RWPE1 (cell line): ENCODE measurements at regions not wholly inside any gene's neighbourhood (a gene's known extent, or its start where the extent isn't known, plus 50 kb on each side); places are given as distances from the start of the nearest gene placed in this dataset.

ENCODE experiments used
- CTCF ChIA-PET: fragments of 350-600 bp; sonication (Branson Sonifier 250); formaldehyde crosslinking; extraction: SDS; loops from one replicate; lab custom pipeline; 2021; lab: Yijun Ruan, JAX
- POLR2A ChIA-PET: fragments of 400-600 bp; formaldehyde crosslinking; extraction: SDS; loops from one replicate; lab custom pipeline; 2020; ENCODE audit warnings: antibody characterized with exemption; ENCODE audit not compliant: low non-redundant PET; lab: Yijun Ruan, JAX
- DNase-seq: peaks from one replicate; pipeline ENCODE4 v3.0.0; 2012; ENCODE audit warnings: low spot score
- H3K27ac ChIP-seq: fragments of 450-650 bp; 2 replicates; pipeline ENCODE4 v1.5.1; 2017
- TF ChIP-seq, protein P1 (sequence below): fragments of 450-650 bp; conservative IDR thresholded peaks from 2 replicates; pipeline ENCODE4 v1.5.1; 2017; ENCODE audit warnings: low read depth, mild to moderate bottlenecking

DNA sequence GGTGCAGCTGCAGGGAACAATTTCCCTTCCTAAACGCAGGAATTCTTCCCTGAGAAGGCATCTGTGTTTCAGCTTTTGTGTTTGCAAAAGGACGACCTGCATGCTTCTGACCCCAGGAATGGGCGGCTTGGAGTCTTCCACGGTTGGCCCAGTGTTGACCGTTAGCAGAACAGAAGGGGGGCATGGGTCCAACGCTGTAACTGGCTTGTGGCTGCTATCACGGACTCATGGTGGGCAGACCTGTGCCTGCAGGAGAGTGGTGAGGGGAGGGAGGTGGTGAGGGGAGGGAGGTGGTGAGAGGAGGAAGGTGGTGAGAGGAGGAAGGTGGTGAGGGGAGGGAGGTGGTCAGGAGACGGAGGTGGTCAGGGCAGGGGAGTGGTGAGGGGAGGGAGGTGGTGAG lies 388.6 kb upstream of the IRX4 start:
- TF ChIP-seq, protein P1, sequence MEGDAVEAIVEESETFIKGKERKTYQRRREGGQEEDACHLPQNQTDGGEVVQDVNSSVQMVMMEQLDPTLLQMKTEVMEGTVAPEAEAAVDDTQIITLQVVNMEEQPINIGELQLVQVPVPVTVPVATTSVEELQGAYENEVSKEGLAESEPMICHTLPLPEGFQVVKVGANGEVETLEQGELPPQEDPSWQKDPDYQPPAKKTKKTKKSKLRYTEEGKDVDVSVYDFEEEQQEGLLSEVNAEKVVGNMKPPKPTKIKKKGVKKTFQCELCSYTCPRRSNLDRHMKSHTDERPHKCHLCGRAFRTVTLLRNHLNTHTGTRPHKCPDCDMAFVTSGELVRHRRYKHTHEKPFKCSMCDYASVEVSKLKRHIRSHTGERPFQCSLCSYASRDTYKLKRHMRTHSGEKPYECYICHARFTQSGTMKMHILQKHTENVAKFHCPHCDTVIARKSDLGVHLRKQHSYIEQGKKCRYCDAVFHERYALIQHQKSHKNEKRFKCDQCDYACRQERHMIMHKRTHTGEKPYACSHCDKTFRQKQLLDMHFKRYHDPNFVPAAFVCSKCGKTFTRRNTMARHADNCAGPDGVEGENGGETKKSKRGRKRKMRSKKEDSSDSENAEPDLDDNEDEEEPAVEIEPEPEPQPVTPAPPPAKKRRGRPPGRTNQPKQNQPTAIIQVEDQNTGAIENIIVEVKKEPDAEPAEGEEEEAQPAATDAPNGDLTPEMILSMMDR = no peak
- ChIA-PET POLR2A (no interaction called here), CTCF (interaction anchor here (0.6 kb wide), 1 partner anchor 1663 kb away, joined by 3 read pairs; no protein-coding TSS in a partner anchor)
- DNase-seq = no peak
- no peak overlapping the region for H3K27ac ChIP-seq

DNA sequence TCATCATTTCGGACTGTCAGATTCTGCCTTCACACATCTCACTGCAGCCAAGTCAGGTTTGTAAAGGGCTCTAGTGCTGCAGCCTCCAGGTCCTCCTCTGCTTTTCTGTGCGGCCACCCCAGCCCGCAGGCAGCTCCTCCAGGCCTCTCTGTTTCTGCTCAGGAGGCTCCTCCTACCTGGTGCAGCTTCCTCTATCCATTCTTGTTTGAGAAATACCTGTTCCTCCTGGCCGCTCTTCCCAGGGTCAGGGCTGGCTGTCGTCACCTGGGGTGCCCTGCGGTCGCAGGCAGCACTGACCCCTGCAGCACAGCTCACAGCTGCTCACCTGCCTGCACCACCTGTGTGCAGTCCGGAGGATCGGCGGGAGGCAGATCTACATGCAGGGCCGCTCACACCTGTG lies 387.7 kb upstream of the IRX4 start:
- H3K27ac ChIP-seq = no peak overlapping the region
- POLR2A ChIA-PET = no interaction called here
- TF ChIP-seq, protein P1 = no peak
- CTCF ChIA-PET = interaction anchor here (0.6 kb wide), 1 partner anchor 1663 kb away, joined by 3 read pairs; no protein-coding TSS in a partner anchor
- DNase-seq = no peak

DNA sequence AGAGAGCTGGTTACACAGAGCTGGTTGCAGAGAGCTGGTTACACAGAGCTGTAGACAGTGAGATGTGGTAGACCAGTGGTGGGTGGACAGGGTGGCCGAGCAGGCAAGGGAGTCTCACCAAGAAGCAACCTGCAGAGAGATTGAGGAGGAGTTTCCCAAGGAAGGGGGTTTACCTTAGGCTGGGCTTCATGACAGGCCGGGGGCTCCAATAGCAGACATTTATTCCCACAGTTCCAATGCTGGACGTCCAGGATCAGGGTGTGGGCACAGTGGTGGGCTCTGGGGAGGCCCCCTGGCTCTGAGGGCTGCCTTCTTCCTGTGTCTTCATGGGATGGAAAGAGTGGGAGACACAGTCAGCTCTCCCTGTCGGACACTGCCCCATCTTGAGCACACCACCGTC lies 386.9 kb upstream of the IRX4 start:
- no peak for DNase-seq
- H3K27ac ChIP-seq = no peak overlapping the region
- ChIA-PET POLR2A (no interaction called here), CTCF (no interaction called here)
- TF ChIP-seq, protein P1 = no peak

DNA sequence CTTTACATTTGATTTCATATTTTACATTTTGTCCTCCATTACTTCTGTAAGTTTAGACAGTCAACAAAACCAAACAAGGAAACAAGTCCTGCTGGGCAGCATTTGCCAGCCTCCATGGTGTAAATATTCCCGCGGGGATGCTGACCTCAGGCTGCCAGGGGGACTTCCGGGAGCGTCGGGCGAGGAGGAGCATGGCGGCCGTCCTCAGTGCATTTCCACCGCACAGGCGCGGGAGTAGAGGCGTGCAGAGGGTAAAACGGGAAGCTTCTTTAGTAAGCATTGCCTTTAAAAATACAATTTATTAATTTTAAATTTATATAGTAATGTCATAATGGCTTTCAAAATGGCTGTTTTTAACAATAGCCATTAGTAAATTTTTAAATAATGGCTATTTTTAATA lies 385.3 kb upstream of the IRX4 start:
- TF ChIP-seq, protein P1 = no peak
- POLR2A ChIA-PET = no interaction called here
- no peak overlapping the region for H3K27ac ChIP-seq
- no peak for DNase-seq
- CTCF ChIA-PET = no interaction called here

DNA sequence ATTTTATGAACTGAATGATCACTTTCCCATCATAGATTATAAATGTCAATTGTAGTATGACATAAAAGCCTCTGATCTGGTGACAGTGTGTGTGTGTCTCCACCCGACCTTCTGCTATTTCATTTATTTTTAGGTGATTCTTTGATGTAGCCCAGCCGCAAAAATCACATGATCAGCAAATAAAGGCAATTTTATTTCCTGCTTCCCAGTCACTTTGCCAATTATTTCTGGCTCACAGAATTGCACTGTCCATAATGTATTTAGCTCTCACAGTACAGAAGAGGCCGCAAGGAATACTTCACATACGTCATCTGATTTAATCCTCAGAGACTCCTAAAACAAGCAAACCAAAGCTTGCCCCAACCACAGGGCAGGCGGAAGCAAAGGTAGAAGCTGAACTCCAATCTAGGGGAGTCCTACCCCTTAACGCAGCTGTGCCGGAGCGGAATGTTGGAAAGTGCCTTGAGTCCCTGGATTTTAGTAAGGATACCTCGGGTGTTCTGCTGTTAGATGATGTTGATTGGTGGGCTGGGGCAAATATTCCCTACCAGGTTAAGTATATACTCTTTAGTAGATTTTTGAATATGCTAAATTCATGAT lies 384.0 kb upstream of the IRX4 start:
- CTCF ChIA-PET = no interaction called here
- POLR2A ChIA-PET = no interaction called here
- TF ChIP-seq, protein P1 = no peak
- DNase-seq = no peak
- H3K27ac ChIP-seq = no peak overlapping the region

DNA sequence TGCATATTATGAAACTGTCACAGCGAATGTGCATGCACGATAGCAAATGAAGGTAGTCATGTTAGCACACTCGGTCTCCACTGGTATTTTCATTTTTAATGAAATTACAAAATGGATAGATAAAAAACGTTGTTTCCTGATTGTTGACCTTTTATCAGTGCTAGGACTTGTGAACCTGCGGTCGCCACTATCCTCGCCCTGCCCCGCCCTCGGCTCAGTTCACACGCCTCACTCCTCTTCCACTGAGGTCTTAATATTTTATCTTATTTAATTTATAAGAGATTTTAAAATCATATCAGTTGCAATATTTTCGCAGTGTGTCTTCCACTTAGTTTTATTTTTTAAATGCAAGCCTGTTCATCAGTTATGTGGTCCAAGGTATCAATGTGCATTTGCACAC lies 382.6 kb upstream of the IRX4 start:
- TF ChIP-seq, protein P1 = no peak
- CTCF ChIA-PET = no interaction called here
- no peak for DNase-seq
- H3K27ac ChIP-seq = no peak overlapping the region
- POLR2A ChIA-PET = no interaction called here
